ENCODE measurements at regions not wholly inside any gene's neighbourhood (a gene's known extent, or its start where the extent isn't known, plus 50 kb on each side); places are given as distances from the start of the nearest gene placed in this dataset.
"Not testable (repeated sequence)": the region's sequence is repeated elsewhere in the genome, so short reads cannot be mapped to it uniquely, and the experiment has no call there.

- intact Hi-C loops (cut with micrococcal nuclease) = no loop called here
These were observed 330.1 kb upstream of the PRICKLE1 start for GRCh38 chr12:42919691-42920090.

GRCh38 chr12:42918443-42918842 is 328.9 kb upstream of the PRICKLE1 start:
- no peak for DNase-seq
- ChIA-PET POLR2A (no interaction called here), CTCF (no interaction called here)
- no peak overlapping the region for H3K4me3 Mint-ChIP-seq
- intact Hi-C loops (cut with micrococcal nuclease) = no loop called here
- H3K9me3 Mint-ChIP-seq = no peaks in the 10 kb centered on the region
- no peaks in the 10 kb centered on the region for H3K36me3 Mint-ChIP-seq
- no peaks in the 10 kb centered on the region for H3K27me3 Mint-ChIP-seq
- no peaks in the 10 kb centered on the region for H3K4me1 Mint-ChIP-seq (ENCODE audit: low read depth)
- H3K27ac Mint-ChIP-seq = no peak overlapping the region

More at GRCh38 chr12:42919691-42920090, 330.1 kb upstream of the PRICKLE1 start:
- H3K36me3 Mint-ChIP-seq = no peaks in the 10 kb centered on the region
- ChIA-PET POLR2A (no interaction called here), CTCF (no interaction called here)
- H3K9me3 Mint-ChIP-seq = no peaks in the 10 kb centered on the region
- H3K4me3 Mint-ChIP-seq = no peak overlapping the region
- H3K27ac Mint-ChIP-seq = no peak overlapping the region
- H3K4me1 Mint-ChIP-seq (ENCODE audit: low read depth) = no peaks in the 10 kb centered on the region
- DNase-seq = no peak
- H3K27me3 Mint-ChIP-seq = no peaks in the 10 kb centered on the region

- H3K36me3 Mint-ChIP-seq = no peaks in the 10 kb centered on the region
These were observed 326.6 kb upstream of the PRICKLE1 start for GRCh38 chr12:42916143-42916542.

GRCh38 chr12:42915426-42915825 is 325.9 kb upstream of the PRICKLE1 start:
- no peaks in the 10 kb centered on the region for H3K36me3 Mint-ChIP-seq
- H3K27ac Mint-ChIP-seq = no peak overlapping the region
- intact Hi-C loops (cut with micrococcal nuclease) = no loop called here
- H3K9me3 Mint-ChIP-seq = peaks cover 3% of the 10 kb centered on the region
- H3K4me1 Mint-ChIP-seq (ENCODE audit: low read depth) = no peaks in the 10 kb centered on the region
- DNase-seq = no peak
- CTCF ChIA-PET = no interaction called here
- H3K27me3 Mint-ChIP-seq = no peaks in the 10 kb centered on the region
- POLR2A ChIA-PET = no interaction called here
- H3K4me3 Mint-ChIP-seq = no peak overlapping the region

More at GRCh38 chr12:42916143-42916542, 326.6 kb upstream of the PRICKLE1 start:
- peaks cover 3% of the 10 kb centered on the region for H3K9me3 Mint-ChIP-seq
- no peaks in the 10 kb centered on the region for H3K4me1 Mint-ChIP-seq (ENCODE audit: low read depth)
- H3K27ac Mint-ChIP-seq = no peak overlapping the region
- no peak for DNase-seq
- no peak overlapping the region for H3K4me3 Mint-ChIP-seq
- H3K27me3 Mint-ChIP-seq = no peaks in the 10 kb centered on the region
- intact Hi-C loops (cut with micrococcal nuclease) = no loop called here
- ChIA-PET CTCF (no interaction called here), POLR2A (no interaction called here)

- Mint-ChIP-seq H3K9me3 (peaks cover 3% of the 10 kb centered on the region), H3K36me3 (no peaks in the 10 kb centered on the region), H3K27me3 (no peaks in the 10 kb centered on the region), H3K27ac (no peak overlapping the region), H3K4me1 (ENCODE audit: low read depth) (no peaks in the 10 kb centered on the region), H3K4me3 (no peak overlapping the region)
- ChIA-PET POLR2A (no interaction called here), CTCF (no interaction called here)
- intact Hi-C loops (cut with micrococcal nuclease) = no loop called here
- DNase-seq = no peak
These were observed 322.8 kb upstream of the PRICKLE1 start for GRCh38 chr12:42912367-42912766.

- intact Hi-C loops (cut with micrococcal nuclease) = no loop called here
- ChIA-PET CTCF (no interaction called here), POLR2A (no interaction called here)
- Mint-ChIP-seq H3K27ac (no peak overlapping the region), H3K4me1 (ENCODE audit: low read depth) (no peaks in the 10 kb centered on the region), H3K27me3 (no peaks in the 10 kb centered on the region), H3K36me3 (no peaks in the 10 kb centered on the region), H3K9me3 (peaks cover 6% of the 10 kb centered on the region), H3K4me3 (no peak overlapping the region)
- no peak for DNase-seq
These were observed 321.1 kb upstream of the PRICKLE1 start for GRCh38 chr12:42910656-42911055.

- Mint-ChIP-seq H3K36me3 (no peaks in the 10 kb centered on the region), H3K4me3 (no peak overlapping the region), H3K27ac (no peak overlapping the region), H3K27me3 (no peaks in the 10 kb centered on the region), H3K4me1 (ENCODE audit: low read depth) (no peaks in the 10 kb centered on the region), H3K9me3 (peaks cover 8% of the 10 kb centered on the region)
- intact Hi-C loops (cut with micrococcal nuclease) = no loop called here
- ChIA-PET CTCF (no interaction called here), POLR2A (no interaction called here)
- no peak for DNase-seq
These were observed 319.2 kb upstream of the PRICKLE1 start for GRCh38 chr12:42908712-42909111.

- H3K4me3 Mint-ChIP-seq; H3K9me3 Mint-ChIP-seq; DNase-seq; intact Hi-C loops (cut with micrococcal nuclease); H3K27me3 Mint-ChIP-seq; H3K4me1 Mint-ChIP-seq (ENCODE audit: low read depth); H3K36me3 Mint-ChIP-seq; POLR2A ChIA-PET; H3K27ac Mint-ChIP-seq: not testable (repeated sequence)
- CTCF ChIA-PET = interaction anchor here (0.6 kb wide), 1 partner anchor 25 kb away, joined by 3 read pairs; no protein-coding TSS in a partner anchor
These were observed 317.3 kb upstream of the PRICKLE1 start for GRCh38 chr12:42906801-42907200.

GRCh38 chr12:42905419-42905705 is 315.8 kb upstream of the PRICKLE1 start:
- DNase-seq = no peak
- CTCF ChIA-PET = no interaction called here
- intact Hi-C loops (cut with micrococcal nuclease) = no loop called here
- POLR2A ChIA-PET = no interaction called here
- Mint-ChIP-seq H3K4me1 (ENCODE audit: low read depth) (no peaks in the 10 kb centered on the region), H3K27me3 (no peaks in the 10 kb centered on the region), H3K4me3 (no peak overlapping the region), H3K36me3 (no peaks in the 10 kb centered on the region), H3K9me3 (peaks cover 6% of the 10 kb centered on the region), H3K27ac (no peak overlapping the region)

GRCh38 chr12:42904683-42905418 is 315.3 kb upstream of the PRICKLE1 start:
- Mint-ChIP-seq H3K36me3 (no peaks in the 10 kb centered on the region), H3K4me1 (ENCODE audit: low read depth) (no peaks in the 10 kb centered on the region), H3K4me3 (no peak overlapping the region), H3K27ac (no peak overlapping the region), H3K27me3 (no peaks in the 10 kb centered on the region), H3K9me3 (peaks cover 6% of the 10 kb centered on the region)
- ChIA-PET CTCF (no interaction called here), POLR2A (no interaction called here)
- no peak for DNase-seq
- intact Hi-C loops (cut with micrococcal nuclease) = no loop called here

- CTCF ChIA-PET = no interaction called here
- POLR2A ChIA-PET = no interaction called here
- Mint-ChIP-seq H3K4me1 (ENCODE audit: low read depth) (no peaks in the 10 kb centered on the region), H3K9me3 (peaks cover 6% of the 10 kb centered on the region), H3K27me3 (no peaks in the 10 kb centered on the region), H3K27ac (no peak overlapping the region), H3K4me3 (no peak overlapping the region), H3K36me3 (no peaks in the 10 kb centered on the region)
- no peak for DNase-seq
- intact Hi-C loops (cut with micrococcal nuclease) = no loop called here
These were observed 314.2 kb upstream of the PRICKLE1 start for GRCh38 chr12:42903736-42904135.

- no peak for DNase-seq
- intact Hi-C loops (cut with micrococcal nuclease) = no loop called here
- H3K4me1 Mint-ChIP-seq (ENCODE audit: low read depth) = no peaks in the 10 kb centered on the region
- no peaks in the 10 kb centered on the region for H3K27me3 Mint-ChIP-seq
- no peaks in the 10 kb centered on the region for H3K36me3 Mint-ChIP-seq
- no peak overlapping the region for H3K27ac Mint-ChIP-seq
- POLR2A ChIA-PET = no interaction called here
- CTCF ChIA-PET = no interaction called here
- no peak overlapping the region for H3K4me3 Mint-ChIP-seq
- H3K9me3 Mint-ChIP-seq = peaks cover 7% of the 10 kb centered on the region
These were observed 312.5 kb upstream of the PRICKLE1 start for GRCh38 chr12:42902001-42902400.

- no peak overlapping the region for H3K27ac Mint-ChIP-seq
- no peak for DNase-seq
- H3K4me1 Mint-ChIP-seq (ENCODE audit: low read depth) = no peaks in the 10 kb centered on the region
- peaks cover 10% of the 10 kb centered on the region for H3K9me3 Mint-ChIP-seq
- ChIA-PET POLR2A (interaction anchor here (0.5 kb wide), 1 partner anchor 1707 kb away, joined by 3 read pairs; no protein-coding TSS in a partner anchor), CTCF (no interaction called here)
- H3K36me3 Mint-ChIP-seq = no peaks in the 10 kb centered on the region
- no peaks in the 10 kb centered on the region for H3K27me3 Mint-ChIP-seq
- intact Hi-C loops (cut with micrococcal nuclease) = no loop called here
- H3K4me3 Mint-ChIP-seq = no peak overlapping the region
These were observed 304.3 kb upstream of the PRICKLE1 start for GRCh38 chr12:42893803-42894202.
